Panc1 (cell line): ENCODE measurements at regions not wholly inside any gene's neighbourhood (a gene's known extent, or its start where the extent isn't known, plus 50 kb on each side); places are given as distances from the start of the nearest gene placed in this dataset.

Source experiments
- ATAC-seq: fragments of 200-7000 bp; cut with Tn5 transposase; 2 replicates; pipeline ENCODE4 v1.9.1; 2020; ENCODE audit warnings: mild to moderate bottlenecking, moderate library complexity
- BruUV-seq: library from RNA; stranded (reverse); fragments of 400-500 nt; replicated peaks from 2 replicates; lab custom pipeline; 2021; lab: Mats Ljungman, UMichigan
- CTCF ChIA-PET: fragments of 300-600 bp; sonication (Branson Sonifier 250); formaldehyde crosslinking; loops from one replicate; lab custom pipeline; 2022; ENCODE audit warnings: antibody characterized with exemption; lab: Charles Lee
- POLR2A ChIA-PET: fragments of 300-600 bp; sonication (Branson Sonifier 250); formaldehyde crosslinking; loops from one replicate; lab custom pipeline; 2022; ENCODE audit warnings: antibody characterized with exemption; lab: Charles Lee
- DNase-seq: peaks from one replicate; pipeline ENCODE4 v3.0.0-alpha.2; 2010; ENCODE audit warnings: low read depth, low spot score
- H3K27ac ChIP-seq: 2 replicates; pipeline ENCODE4 v1.5.1; 2011; ENCODE audit warnings: mild to moderate bottlenecking, low read length, inconsistent platforms
- H3K27me3 ChIP-seq: fragments of 200-500 bp; sonication (Bioruptor generic); 2 replicates; pipeline ENCODE4 v1.6.0; 2014; ENCODE audit warnings: low read length, inconsistent platforms; ENCODE audit not compliant: control insufficient read depth, insufficient read depth
- H3K36me3 ChIP-seq: fragments of 200-500 bp; sonication (Bioruptor generic); 2 replicates; pipeline ENCODE4 v1.5.1; 2014; ENCODE audit warnings: inconsistent platforms, mild to moderate bottlenecking, low read length, moderate library complexity; ENCODE audit not compliant: control insufficient read depth, insufficient read depth
- H3K4me1 ChIP-seq: 2 replicates; pipeline ENCODE4 v1.5.1; 2011; ENCODE audit warnings: inconsistent platforms, mild to moderate bottlenecking, low read length, moderate library complexity; ENCODE audit not compliant: control insufficient read depth, insufficient read depth
- H3K4me3 ChIP-seq, 2 experiments: 2 replicates each; pipeline ENCODE4 v1.5.1; 2011 to 2012; ENCODE audit warnings: low read depth in 2 of 2, low read length in 2 of 2, mild to moderate bottlenecking in 2 of 2, inconsistent platforms in 1 of 2, moderate library complexity in 1 of 2
- H3K9me3 ChIP-seq: fragments of 200-500 bp; sonication (Bioruptor generic); 2 replicates; pipeline ENCODE4 v1.5.1; 2014; ENCODE audit warnings: low read depth, mild to moderate bottlenecking, inconsistent platforms, low read length, moderate library complexity; ENCODE audit not compliant: control insufficient read depth, insufficient read depth
- POLR2AphosphoS5 ChIP-seq: IDR thresholded peaks from 2 replicates; pipeline ENCODE4 v1.6.1; 2012; ENCODE audit warnings: mild to moderate bottlenecking, low read depth, low read length, moderate library complexity
- SIN3A ChIP-seq: IDR thresholded peaks from 2 replicates; pipeline ENCODE4 v1.6.1; 2012; ENCODE audit warnings: low read depth, mild to moderate bottlenecking, low read length, moderate library complexity, borderline replicate concordance; ENCODE audit not compliant: insufficient read depth
- TCF7L2 ChIP-seq: IDR thresholded peaks from 2 replicates; pipeline ENCODE4 v1.6.1; 2011; ENCODE audit warnings: mild to moderate bottlenecking, low read depth, low read length, inconsistent platforms
- in situ Hi-C: cut with HindIII; loops from 2 replicates; pipeline ENCODE4 v1.10.0; 2016; ENCODE audit warnings: low sequenced_read_pairs, low pct_unique_long_range_greater_than_20kb
- intact Hi-C: fragments of 100-400 bp; cut with micrococcal nuclease; formaldehyde crosslinking; loops from one replicate; pipeline ENCODE4 v1.10.0; 2022; ENCODE audit not compliant: unreplicated experiment
- TF ChIP-seq, protein P1 (sequence below): fragments of 450-650 bp; IDR thresholded peaks from 2 replicates; pipeline ENCODE4 v1.5.1; 2017; ENCODE audit warnings: mild to moderate bottlenecking
- TF ChIP-seq, protein P2 (sequence below), 2 experiments: IDR thresholded peaks; 2 replicates each; pipeline ENCODE4 v1.6.1; 2011 to 2012; ENCODE audit warnings: low read depth in 2 of 2, control low read depth in 1 of 2, low read length in 1 of 2, mild to moderate bottlenecking in 1 of 2, moderate library complexity in 1 of 2; ENCODE audit not compliant: insufficient read depth in 1 of 2

DNA sequence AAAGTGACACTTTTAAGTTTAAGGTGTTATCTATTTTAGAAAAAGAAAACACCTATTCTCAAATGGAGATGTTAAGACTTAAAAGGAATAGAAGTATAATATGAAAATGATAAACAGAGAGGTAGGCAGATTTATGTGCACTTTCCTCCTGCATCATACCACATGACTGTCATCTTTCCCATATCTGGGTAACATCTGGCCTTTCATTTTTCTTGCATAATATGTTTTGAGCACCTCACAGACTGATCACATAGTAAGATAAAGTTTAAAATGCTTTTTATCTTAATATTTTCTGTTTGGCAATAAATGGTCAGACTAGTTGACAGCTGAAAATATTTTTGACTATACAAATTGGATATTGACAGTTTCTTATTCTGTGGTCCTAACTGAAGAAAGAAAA lies 1852.1 kb upstream of the PIK3C3 start:
- POLR2A ChIA-PET = no interaction called here
- Histone ChIP-seq H3K4me3 (no peak overlapping the region), H3K4me1 (no peaks in the 10 kb centered on the region), H3K36me3 (no peaks in the 10 kb centered on the region), H3K27me3 (no peaks in the 10 kb centered on the region; the same call in 1 of the 2 replicates), H3K27ac (no peak overlapping the region), H3K9me3 (no peaks in the 10 kb centered on the region)
- in situ Hi-C loops (no loop called here), intact Hi-C loops (no loop called here)
- no peak for ATAC-seq
- CTCF ChIA-PET = no interaction called here
- no peak for DNase-seq
- BruUV-seq = no TSS peak
- TF ChIP-seq POLR2AphosphoS5 (no peak), TCF7L2 (no peak), SIN3A (no peak)
- TF ChIP-seq, protein P1, sequence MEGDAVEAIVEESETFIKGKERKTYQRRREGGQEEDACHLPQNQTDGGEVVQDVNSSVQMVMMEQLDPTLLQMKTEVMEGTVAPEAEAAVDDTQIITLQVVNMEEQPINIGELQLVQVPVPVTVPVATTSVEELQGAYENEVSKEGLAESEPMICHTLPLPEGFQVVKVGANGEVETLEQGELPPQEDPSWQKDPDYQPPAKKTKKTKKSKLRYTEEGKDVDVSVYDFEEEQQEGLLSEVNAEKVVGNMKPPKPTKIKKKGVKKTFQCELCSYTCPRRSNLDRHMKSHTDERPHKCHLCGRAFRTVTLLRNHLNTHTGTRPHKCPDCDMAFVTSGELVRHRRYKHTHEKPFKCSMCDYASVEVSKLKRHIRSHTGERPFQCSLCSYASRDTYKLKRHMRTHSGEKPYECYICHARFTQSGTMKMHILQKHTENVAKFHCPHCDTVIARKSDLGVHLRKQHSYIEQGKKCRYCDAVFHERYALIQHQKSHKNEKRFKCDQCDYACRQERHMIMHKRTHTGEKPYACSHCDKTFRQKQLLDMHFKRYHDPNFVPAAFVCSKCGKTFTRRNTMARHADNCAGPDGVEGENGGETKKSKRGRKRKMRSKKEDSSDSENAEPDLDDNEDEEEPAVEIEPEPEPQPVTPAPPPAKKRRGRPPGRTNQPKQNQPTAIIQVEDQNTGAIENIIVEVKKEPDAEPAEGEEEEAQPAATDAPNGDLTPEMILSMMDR = no peak
- TF ChIP-seq, protein P2, sequence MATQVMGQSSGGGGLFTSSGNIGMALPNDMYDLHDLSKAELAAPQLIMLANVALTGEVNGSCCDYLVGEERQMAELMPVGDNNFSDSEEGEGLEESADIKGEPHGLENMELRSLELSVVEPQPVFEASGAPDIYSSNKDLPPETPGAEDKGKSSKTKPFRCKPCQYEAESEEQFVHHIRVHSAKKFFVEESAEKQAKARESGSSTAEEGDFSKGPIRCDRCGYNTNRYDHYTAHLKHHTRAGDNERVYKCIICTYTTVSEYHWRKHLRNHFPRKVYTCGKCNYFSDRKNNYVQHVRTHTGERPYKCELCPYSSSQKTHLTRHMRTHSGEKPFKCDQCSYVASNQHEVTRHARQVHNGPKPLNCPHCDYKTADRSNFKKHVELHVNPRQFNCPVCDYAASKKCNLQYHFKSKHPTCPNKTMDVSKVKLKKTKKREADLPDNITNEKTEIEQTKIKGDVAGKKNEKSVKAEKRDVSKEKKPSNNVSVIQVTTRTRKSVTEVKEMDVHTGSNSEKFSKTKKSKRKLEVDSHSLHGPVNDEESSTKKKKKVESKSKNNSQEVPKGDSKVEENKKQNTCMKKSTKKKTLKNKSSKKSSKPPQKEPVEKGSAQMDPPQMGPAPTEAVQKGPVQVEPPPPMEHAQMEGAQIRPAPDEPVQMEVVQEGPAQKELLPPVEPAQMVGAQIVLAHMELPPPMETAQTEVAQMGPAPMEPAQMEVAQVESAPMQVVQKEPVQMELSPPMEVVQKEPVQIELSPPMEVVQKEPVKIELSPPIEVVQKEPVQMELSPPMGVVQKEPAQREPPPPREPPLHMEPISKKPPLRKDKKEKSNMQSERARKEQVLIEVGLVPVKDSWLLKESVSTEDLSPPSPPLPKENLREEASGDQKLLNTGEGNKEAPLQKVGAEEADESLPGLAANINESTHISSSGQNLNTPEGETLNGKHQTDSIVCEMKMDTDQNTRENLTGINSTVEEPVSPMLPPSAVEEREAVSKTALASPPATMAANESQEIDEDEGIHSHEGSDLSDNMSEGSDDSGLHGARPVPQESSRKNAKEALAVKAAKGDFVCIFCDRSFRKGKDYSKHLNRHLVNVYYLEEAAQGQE (IDR thresholded peaks at IDR 0.05; ENCODE audit: insufficient read depth in 1 of 2, low read depth in 2 of 2, low read length in 1 of 2) = no peak

DNA sequence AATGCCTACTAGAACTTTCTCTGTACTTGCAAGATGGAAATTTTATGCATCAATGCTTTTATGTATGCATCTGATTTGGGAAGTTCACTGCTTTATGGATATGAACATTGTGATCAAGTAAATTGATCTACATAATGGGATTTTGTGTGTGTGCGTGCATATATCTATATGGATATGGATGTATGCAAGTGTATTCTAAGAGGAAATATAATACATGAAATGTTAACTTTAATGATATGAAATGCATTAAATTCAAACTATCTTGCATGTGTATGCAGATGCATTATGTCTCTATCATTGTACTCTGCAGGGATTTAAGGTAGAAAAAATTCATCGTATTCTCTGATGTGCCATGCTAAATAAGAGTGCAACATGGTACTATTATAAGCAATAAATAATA lies 1855.4 kb upstream of the PIK3C3 start:
- Histone ChIP-seq H3K27me3 (no peaks in the 10 kb centered on the region; the same call in 1 of the 2 replicates), H3K4me1 (no peaks in the 10 kb centered on the region), H3K9me3 (no peaks in the 10 kb centered on the region), H3K27ac (no peak overlapping the region), H3K36me3 (no peaks in the 10 kb centered on the region), H3K4me3 (no peak overlapping the region)
- in situ Hi-C loops (no loop called here), intact Hi-C loops (no loop called here)
- no peak for ATAC-seq
- DNase-seq = no peak
- ChIA-PET POLR2A (no interaction called here), CTCF (no interaction called here)
- TF ChIP-seq, protein P2 (IDR thresholded peaks at IDR 0.05; ENCODE audit: insufficient read depth in 1 of 2, low read depth in 2 of 2, low read length in 1 of 2) = no peak
- TF ChIP-seq SIN3A (no peak), TCF7L2 (no peak), POLR2AphosphoS5 (no peak)
- TF ChIP-seq, protein P1 = no peak
- no TSS peak for BruUV-seq
